GM19023 (cell line): ENCODE measurements at regions not wholly inside any gene's neighbourhood (a gene's known extent, or its start where the extent isn't known, plus 50 kb on each side); places are given as distances from the start of the nearest gene placed in this dataset.
A peak's percentile ranks its signal among the peaks of the same experiment; 100 is the strongest.

Source experiments
- ATAC-seq: cut with Tn5 transposase; IDR thresholded peaks from one replicate; pipeline ENCODE4 v1.9.1; 2021; ENCODE audit warnings: mild to moderate bottlenecking, moderate library complexity; ENCODE audit not compliant: unreplicated experiment

- ATAC-seq: peak; percentile 63
Observed at GRCh38 chr2:57549642-57550102, 496.9 kb upstream of the VRK2 start.

- ATAC-seq: no peak
Observed at GRCh38 chr2:57550912-57551311, 495.7 kb upstream of the VRK2 start.

- ATAC-seq: no peak
Observed at GRCh38 chr2:57552885-57553284, 493.7 kb upstream of the VRK2 start.

- no peak for ATAC-seq
Observed at GRCh38 chr2:57554348-57554747, 492.3 kb upstream of the VRK2 start.

- no peak for ATAC-seq
Observed at GRCh38 chr2:57558312-57558711, 488.3 kb upstream of the VRK2 start.

- ATAC-seq: no peak
Observed at GRCh38 chr2:57562495-57562894, 484.1 kb upstream of the VRK2 start.

GRCh38 chr2:57563015-57563414 is 483.6 kb upstream of the VRK2 start:
- no peak for ATAC-seq

- ATAC-seq: no peak
Observed at GRCh38 chr2:57567245-57567644, 479.4 kb upstream of the VRK2 start.

- ATAC-seq: no peak
Observed at GRCh38 chr2:57569396-57569795, 477.2 kb upstream of the VRK2 start.

- ATAC-seq: no peak
Observed at GRCh38 chr2:57570961-57571360, 475.6 kb upstream of the VRK2 start.

- no peak for ATAC-seq
Observed at GRCh38 chr2:57575700-57576268, 470.8 kb upstream of the VRK2 start.

- no peak for ATAC-seq
Observed at GRCh38 chr2:57576983-57577382, 469.6 kb upstream of the VRK2 start.

GRCh38 chr2:57597940-57598339 is 448.7 kb upstream of the VRK2 start:
- no peak for ATAC-seq

- ATAC-seq: no peak
Observed at GRCh38 chr2:57598551-57598950, 448.1 kb upstream of the VRK2 start.

- no peak for ATAC-seq
Observed at GRCh38 chr2:57602733-57603132, 443.9 kb upstream of the VRK2 start.

- no peak for ATAC-seq
Observed at GRCh38 chr2:57614988-57615387, 431.6 kb upstream of the VRK2 start.

GRCh38 chr2:57615855-57616556 is 430.6 kb upstream of the VRK2 start:
- ATAC-seq: no peak

GRCh38 chr2:57617318-57617717 is 429.3 kb upstream of the VRK2 start:
- no peak for ATAC-seq

GRCh38 chr2:57621122-57621663 is 425.4 kb upstream of the VRK2 start:
- no peak for ATAC-seq

- no peak for ATAC-seq
Observed at GRCh38 chr2:57622009-57622408, 424.6 kb upstream of the VRK2 start.

GRCh38 chr2:57656198-57656597 is 390.4 kb upstream of the VRK2 start:
- ATAC-seq: no peak

- ATAC-seq: no peak
Observed at GRCh38 chr2:57669570-57669969, 377.0 kb upstream of the VRK2 start.
